Astrocyte of the spinal cord (primary cell): ENCODE measurements at regions not wholly inside any gene's neighbourhood (a gene's known extent, or its start where the extent isn't known, plus 50 kb on each side); places are given as distances from the start of the nearest gene placed in this dataset.
"Not testable (repeated sequence)": the region's sequence is repeated elsewhere in the genome, so short reads cannot be mapped to it uniquely, and the experiment has no call there.

Experiments
- DNase-seq: peaks from one replicate; pipeline ENCODE4 v3.0.0; 2011; ENCODE audit warnings: low read depth, low spot score
- H3K4me3 ChIP-seq: 2 replicates; pipeline ENCODE4 v1.5.1; 2011; ENCODE audit warnings: low read depth, mild to moderate bottlenecking, low read length, moderate library complexity
- in situ Hi-C: cut with HindIII; loops from 2 replicates; pipeline ENCODE4 v1.10.0; 2017; ENCODE audit warnings: low sequenced_read_pairs
- TF ChIP-seq, protein P1 (sequence below): IDR thresholded peaks from 2 replicates; pipeline ENCODE4 v1.5.1; 2012; ENCODE audit warnings: low read depth, mild to moderate bottlenecking, low read length, inconsistent platforms

DNA sequence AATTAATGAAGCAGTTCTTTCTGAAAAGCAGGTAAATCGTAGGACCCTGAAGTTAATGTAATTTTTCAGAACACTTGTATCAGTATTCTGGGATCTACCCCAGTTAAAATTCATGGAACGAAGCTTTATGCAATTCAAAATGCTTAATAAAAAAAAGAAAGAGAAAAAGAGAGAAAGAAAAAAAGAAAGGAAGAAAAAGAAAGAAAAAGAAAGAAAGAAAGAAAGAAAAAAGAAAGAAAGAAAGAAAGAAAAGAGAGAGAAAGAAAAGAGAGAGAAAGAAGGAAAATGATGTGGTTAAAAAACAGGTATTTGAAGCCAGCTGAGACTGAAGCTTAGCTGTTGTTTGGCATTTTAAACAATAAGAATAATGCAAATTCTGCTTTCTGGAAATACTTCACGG is 427.4 kb upstream of the AKR1E2 start:
- DNase-seq = no peak
- TF ChIP-seq, protein P1, sequence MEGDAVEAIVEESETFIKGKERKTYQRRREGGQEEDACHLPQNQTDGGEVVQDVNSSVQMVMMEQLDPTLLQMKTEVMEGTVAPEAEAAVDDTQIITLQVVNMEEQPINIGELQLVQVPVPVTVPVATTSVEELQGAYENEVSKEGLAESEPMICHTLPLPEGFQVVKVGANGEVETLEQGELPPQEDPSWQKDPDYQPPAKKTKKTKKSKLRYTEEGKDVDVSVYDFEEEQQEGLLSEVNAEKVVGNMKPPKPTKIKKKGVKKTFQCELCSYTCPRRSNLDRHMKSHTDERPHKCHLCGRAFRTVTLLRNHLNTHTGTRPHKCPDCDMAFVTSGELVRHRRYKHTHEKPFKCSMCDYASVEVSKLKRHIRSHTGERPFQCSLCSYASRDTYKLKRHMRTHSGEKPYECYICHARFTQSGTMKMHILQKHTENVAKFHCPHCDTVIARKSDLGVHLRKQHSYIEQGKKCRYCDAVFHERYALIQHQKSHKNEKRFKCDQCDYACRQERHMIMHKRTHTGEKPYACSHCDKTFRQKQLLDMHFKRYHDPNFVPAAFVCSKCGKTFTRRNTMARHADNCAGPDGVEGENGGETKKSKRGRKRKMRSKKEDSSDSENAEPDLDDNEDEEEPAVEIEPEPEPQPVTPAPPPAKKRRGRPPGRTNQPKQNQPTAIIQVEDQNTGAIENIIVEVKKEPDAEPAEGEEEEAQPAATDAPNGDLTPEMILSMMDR = no peak
- no peak overlapping the region for H3K4me3 ChIP-seq
- in situ Hi-C loops = no loop called here

DNA sequence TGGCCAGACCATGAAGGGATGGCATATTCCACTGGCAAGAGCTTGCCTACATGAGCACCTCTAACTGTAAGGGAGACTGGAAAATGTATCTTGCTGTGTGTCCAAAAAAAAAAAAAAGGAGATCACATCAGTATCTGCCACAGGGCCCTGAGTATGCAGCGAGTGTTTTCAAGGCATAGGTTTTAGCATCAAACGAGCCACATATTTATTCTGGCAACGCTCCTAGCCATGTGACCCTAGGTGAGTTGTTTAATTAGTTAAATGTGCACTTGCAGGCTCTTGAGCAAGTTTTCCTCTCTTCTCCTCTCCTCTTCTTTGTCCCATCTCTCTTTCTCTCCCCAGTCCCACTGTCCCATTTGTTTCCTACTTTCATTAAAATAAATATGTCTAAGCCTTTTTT is 428.7 kb upstream of the AKR1E2 start:
- no peak overlapping the region for H3K4me3 ChIP-seq
- TF ChIP-seq, protein P1 = no peak
- DNase-seq = no peak
- in situ Hi-C loops = no loop called here

DNA sequence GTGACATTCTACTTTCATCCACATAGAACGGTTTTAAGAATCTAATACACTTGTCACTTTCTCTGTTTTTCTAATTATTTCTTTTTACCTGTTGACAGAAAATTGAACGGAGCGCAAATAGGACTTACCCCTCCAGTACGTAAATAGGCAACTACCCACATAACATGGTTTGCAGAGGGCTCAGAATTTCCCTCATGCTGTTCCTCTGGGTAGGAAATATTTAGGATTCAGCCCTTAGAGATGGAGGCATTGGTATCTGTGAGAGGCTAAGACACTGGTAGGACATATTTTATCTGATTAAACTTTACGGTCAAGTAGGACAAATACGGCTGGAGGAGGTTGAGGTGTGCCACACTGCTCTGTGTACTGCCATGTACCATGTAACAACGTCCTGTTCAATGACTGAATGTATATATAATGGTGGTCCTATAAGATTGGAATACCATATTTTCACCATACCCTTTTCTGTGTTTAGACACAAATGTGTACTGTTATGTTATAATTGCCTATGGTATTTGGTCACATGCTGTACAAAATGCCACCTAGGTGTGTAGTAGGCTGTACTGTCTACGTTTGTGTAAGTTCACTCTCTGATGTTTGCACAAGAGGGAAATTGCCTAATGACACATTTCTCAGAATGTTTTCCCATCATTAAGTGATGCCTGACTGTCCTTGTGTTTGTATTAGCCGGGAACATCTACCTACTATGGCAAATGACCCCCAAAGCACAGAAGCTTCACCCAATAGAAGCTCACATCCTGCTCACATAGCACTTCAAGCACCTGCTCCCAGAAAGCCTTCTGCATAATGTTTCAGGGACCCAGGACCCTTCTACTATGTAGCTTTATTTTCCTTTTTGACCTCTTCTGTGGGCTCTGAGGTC is 429.4 kb upstream of the AKR1E2 start:
- H3K4me3 ChIP-seq = no peak overlapping the region
- DNase-seq = no peak
- in situ Hi-C loops = no loop called here
- TF ChIP-seq, protein P1 = no peak

DNA sequence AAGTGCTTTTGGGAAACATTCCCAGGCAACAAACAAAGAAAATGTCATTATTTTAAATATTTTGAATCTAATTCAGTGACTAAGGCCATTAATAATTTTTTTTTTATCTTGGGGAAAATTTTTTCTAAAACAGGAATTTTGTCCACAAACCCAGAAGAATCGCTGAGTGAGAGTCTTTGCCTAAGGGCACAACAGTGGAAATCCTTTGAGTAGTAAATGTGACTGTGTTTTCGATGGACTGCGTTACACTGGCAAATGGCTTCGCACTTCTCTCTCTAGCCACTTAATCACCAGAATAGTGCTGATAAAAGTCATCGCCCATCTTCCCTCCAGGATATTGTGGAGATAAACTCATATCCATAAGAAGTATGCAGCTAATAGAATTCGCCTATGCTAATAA is 430.3 kb upstream of the AKR1E2 start:
- DNase-seq = no peak
- TF ChIP-seq, protein P1 = no peak
- in situ Hi-C loops = no loop called here
- H3K4me3 ChIP-seq = no peak overlapping the region

DNA sequence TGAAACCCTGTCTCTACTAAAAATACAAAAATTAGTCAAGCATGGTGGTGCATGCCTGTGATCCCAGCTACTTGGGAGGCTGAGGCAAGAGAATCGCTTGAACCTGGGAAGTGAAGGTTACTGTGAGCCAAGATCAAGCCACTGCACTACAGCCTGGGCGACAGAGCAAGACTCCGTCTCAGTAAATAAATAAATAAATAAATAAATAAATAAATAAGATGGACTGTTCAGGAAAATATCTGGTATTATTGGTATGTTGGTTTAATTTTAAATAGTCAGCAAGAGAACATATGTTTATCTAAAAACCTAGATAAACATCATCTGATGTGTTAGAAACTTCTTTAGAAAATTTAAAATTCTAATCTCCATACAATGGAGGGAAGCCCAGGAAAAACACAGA is 431.6 kb upstream of the AKR1E2 start:
- H3K4me3 ChIP-seq, DNase-seq, in situ Hi-C loops: not testable (repeated sequence)

DNA sequence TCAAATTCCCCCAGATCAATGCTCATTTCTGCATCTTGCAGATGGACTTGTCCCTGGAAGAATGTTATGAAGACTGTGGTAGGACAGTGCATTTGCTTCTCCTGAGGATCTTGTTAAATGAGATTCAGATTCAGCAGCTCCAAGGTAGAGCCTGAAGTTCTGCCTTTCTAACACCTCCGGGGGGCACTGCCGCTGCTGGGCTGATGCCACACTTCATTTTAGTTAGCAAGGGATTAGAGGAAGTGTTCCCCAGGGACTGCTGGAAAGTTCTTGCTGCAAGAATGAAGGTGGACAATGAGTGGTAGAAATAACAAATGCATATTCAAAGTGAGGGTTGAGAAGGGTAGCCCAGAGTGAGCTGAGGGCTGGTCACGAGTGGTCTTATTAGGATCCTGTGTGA is 434.3 kb upstream of the AKR1E2 start:
- no peak for DNase-seq
- TF ChIP-seq, protein P1 = no peak
- in situ Hi-C loops = no loop called here
- no peak overlapping the region for H3K4me3 ChIP-seq

DNA sequence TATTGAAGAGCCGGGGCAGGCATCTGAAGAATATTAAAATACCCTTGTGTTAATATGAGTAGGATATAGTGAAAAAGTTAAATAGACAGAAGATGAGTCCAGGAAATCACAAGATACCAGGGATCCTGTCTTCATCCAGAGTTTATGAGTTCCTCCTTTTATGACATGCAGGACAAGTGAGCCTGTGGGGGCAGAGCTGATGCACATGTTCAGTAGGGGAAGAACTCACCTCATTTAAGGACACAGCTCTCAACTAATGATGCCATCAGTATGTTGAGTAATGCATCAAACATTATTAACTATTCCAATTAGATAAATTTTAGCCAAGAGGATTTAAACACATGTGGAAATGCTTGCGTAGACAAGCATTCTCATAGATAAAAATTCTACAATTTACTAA is 435.8 kb upstream of the AKR1E2 start:
- no peak overlapping the region for H3K4me3 ChIP-seq
- no peak for DNase-seq
- TF ChIP-seq, protein P1 = no peak
- in situ Hi-C loops = no loop called here
